ENCODE measurements at regions not wholly inside any gene's neighbourhood (a gene's known extent, or its start where the extent isn't known, plus 50 kb on each side); places are given as distances from the start of the nearest gene placed in this dataset.

DNA sequence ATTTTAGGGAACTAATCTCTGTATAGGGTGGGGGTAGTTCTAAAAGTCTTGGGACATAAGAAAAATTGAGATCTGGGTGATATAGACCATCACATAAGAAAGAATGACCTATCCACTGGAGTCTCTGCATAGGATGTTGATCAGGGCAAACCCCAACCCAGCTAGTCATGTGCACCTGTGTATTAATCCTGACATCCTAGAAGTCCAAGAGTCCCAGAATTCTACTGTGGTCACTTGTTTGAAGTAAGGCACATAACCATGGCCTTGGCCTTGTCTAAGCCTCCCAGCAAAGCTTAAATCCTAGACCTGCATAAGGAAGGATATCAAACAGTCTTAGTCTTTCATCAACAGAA lies 334.1 kb upstream of the DCN start:
- no peak for DNase-seq (ENCODE audit: low read depth)
- no peak overlapping the region for H3K4me3 ChIP-seq (ENCODE audit: low read depth, low read length)
- TF ChIP-seq, protein P1, sequence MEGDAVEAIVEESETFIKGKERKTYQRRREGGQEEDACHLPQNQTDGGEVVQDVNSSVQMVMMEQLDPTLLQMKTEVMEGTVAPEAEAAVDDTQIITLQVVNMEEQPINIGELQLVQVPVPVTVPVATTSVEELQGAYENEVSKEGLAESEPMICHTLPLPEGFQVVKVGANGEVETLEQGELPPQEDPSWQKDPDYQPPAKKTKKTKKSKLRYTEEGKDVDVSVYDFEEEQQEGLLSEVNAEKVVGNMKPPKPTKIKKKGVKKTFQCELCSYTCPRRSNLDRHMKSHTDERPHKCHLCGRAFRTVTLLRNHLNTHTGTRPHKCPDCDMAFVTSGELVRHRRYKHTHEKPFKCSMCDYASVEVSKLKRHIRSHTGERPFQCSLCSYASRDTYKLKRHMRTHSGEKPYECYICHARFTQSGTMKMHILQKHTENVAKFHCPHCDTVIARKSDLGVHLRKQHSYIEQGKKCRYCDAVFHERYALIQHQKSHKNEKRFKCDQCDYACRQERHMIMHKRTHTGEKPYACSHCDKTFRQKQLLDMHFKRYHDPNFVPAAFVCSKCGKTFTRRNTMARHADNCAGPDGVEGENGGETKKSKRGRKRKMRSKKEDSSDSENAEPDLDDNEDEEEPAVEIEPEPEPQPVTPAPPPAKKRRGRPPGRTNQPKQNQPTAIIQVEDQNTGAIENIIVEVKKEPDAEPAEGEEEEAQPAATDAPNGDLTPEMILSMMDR (conservative IDR thresholded peaks at IDR 0.05; ENCODE audit: low read depth, low read length): no peak

DNA sequence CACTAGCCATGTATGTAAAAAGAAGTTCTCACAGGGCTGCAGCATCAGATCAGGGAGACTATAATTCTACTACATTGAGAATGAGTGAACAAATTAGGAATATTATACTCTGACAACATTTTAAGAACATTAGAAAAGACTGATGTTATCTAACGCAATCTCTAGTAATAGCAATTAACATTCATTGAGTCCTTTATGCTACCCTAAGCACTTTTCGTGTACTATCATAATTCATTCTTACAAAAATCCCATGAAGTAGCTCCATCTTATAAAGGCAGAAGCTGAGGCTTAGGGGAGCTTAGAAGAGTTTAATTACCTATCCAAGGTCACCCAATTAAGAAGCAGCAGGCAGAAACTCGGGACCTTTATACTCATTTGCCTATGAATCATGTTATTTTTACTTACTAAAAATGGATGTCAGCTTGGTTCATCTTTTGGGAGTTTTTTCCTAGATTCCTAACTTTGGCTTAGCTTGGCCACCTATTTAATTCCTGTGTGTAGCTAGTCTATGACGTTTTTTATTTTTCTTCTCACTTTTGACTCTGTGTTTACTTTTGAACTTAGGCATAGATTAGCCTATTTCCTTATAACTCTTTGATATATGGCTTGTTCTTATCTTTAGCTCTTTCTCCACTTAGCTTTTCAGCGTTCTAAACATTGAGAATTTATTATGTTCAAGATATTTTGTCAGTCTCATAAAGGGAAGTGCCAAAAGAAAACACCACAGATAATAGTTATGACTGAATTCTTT lies 333.5 kb upstream of the DCN start:
- no peak for DNase-seq (ENCODE audit: low read depth)
- TF ChIP-seq, protein P1 (conservative IDR thresholded peaks at IDR 0.05; ENCODE audit: low read depth, low read length): no peak
- H3K4me3 ChIP-seq (ENCODE audit: low read depth, low read length): no peak overlapping the region

GRCh38 chr12:91513313-91513712 lies 330.7 kb upstream of the DCN start:
- TF ChIP-seq, protein P1 (conservative IDR thresholded peaks at IDR 0.05; ENCODE audit: low read depth, low read length): no peak
- DNase-seq (ENCODE audit: low read depth): no peak
- no peak overlapping the region for H3K4me3 ChIP-seq (ENCODE audit: low read depth, low read length)

DNA sequence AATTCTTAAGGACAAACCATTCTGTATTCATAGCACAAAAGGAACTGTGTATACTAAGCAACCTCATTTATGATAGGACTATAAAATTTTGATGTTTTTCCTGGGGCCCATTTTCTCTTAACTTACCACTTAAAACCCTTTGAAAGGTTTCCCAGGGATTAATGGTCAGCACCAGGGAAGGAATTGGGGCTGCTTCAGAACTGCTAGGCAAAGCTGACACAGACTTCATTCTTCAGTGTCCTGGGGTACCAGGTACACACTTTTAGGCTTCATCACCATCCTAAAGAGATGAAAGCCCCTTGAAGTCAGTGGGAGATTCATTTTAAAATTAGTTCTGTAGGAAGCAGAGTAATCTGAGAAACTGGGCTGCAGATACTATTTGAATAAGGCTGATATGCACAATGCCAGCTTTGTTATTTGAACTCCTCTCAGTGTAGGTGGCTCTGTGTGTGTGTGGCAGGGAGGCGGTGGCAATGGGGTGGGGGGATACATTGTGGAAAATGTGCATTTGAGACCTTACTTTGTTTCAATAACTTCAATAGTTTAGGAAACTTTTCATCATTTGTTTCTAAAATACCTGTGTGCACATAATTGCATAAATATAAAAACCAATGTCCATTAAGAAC lies 329.3 kb upstream of the DCN start:
- TF ChIP-seq, protein P1 (conservative IDR thresholded peaks at IDR 0.05; ENCODE audit: low read depth, low read length): no peak
- no peak overlapping the region for H3K4me3 ChIP-seq (ENCODE audit: low read depth, low read length)
- DNase-seq (ENCODE audit: low read depth): no peak

- no peak for DNase-seq (ENCODE audit: low read depth)
Observed at GRCh38 chr12:91507754-91508153, 325.1 kb upstream of the DCN start.

GRCh38 chr12:91506452-91506851 lies 323.8 kb upstream of the DCN start:
- TF ChIP-seq, protein P1 (conservative IDR thresholded peaks at IDR 0.05; ENCODE audit: low read depth, low read length): no peak
- DNase-seq (ENCODE audit: low read depth): no peak
- H3K4me3 ChIP-seq (ENCODE audit: low read depth, low read length): no peak overlapping the region

More at GRCh38 chr12:91507754-91508153, 325.1 kb upstream of the DCN start:
- H3K4me3 ChIP-seq (ENCODE audit: low read depth, low read length): no peak overlapping the region
- TF ChIP-seq, protein P1 (conservative IDR thresholded peaks at IDR 0.05; ENCODE audit: low read depth, low read length): no peak

GRCh38 chr12:91505006-91505405 lies 322.4 kb upstream of the DCN start:
- no peak for DNase-seq (ENCODE audit: low read depth)
- no peak overlapping the region for H3K4me3 ChIP-seq (ENCODE audit: low read depth, low read length)
- TF ChIP-seq, protein P1 (conservative IDR thresholded peaks at IDR 0.05; ENCODE audit: low read depth, low read length): no peak
